Mesodermal cell (in vitro differentiated cells): ENCODE measurements at regions not wholly inside any gene's neighbourhood (a gene's known extent, or its start where the extent isn't known, plus 50 kb on each side); places are given as distances from the start of the nearest gene placed in this dataset.

Experiments
- H3K27ac ChIP-seq: 2 replicates; pipeline ENCODE4 v1.7.0; 2013; ENCODE audit warnings: mild to moderate bottlenecking, low read depth, low read length, moderate library complexity; ENCODE audit not compliant: severe bottlenecking
- H3K36me3 ChIP-seq: 2 replicates; pipeline ENCODE4 v1.7.1; 2013; ENCODE audit warnings: mild to moderate bottlenecking, low read length, moderate library complexity; ENCODE audit not compliant: control insufficient read depth, insufficient read depth
- H3K4me1 ChIP-seq: one replicate; pipeline ENCODE4 v1.7.1; 2013; ENCODE audit warnings: mild to moderate bottlenecking, low read length; ENCODE audit not compliant: insufficient read depth, control insufficient read depth, poor library complexity, severe bottlenecking
- H3K4me3 ChIP-seq: 2 replicates; pipeline ENCODE4 v1.7.0; 2013; ENCODE audit warnings: low read length, control low read depth, mild to moderate bottlenecking; ENCODE audit not compliant: insufficient read depth, poor library complexity, severe bottlenecking; ENCODE audit errors: extremely low read depth
- H3K9me3 ChIP-seq: 2 replicates; pipeline ENCODE4 v1.7.1; 2013; ENCODE audit warnings: mild to moderate bottlenecking, low read length, moderate library complexity; ENCODE audit not compliant: control insufficient read depth
- WGBS, 2 experiments: methylation state at CpG; one replicate each; pipeline ENCODE4 v1.1.5; 2013; ENCODE audit warnings: missing lambda C conversion rate in 2 of 2; ENCODE audit not compliant: insufficient coverage in 2 of 2; 5-methylcytosine and 5-hydroxymethylcytosine counted together

GRCh38 chr6:139904568-139904967 is 530.1 kb upstream of the CITED2 start:
- Histone ChIP-seq H3K4me3 (no peak overlapping the region), H3K27ac (no peak overlapping the region), H3K36me3 (no peaks in the 10 kb centered on the region), H3K4me1 (no peaks in the 10 kb centered on the region), H3K9me3 (no peaks in the 10 kb centered on the region)
- WGBS, 2 experiments: no CpG with 5 or more reads among the region's 1 CpG

GRCh38 chr6:139904158-139904533 is 529.7 kb upstream of the CITED2 start:
- Histone ChIP-seq H3K9me3 (no peaks in the 10 kb centered on the region), H3K4me3 (no peak overlapping the region), H3K27ac (no peak overlapping the region), H3K4me1 (no peaks in the 10 kb centered on the region), H3K36me3 (no peaks in the 10 kb centered on the region)

GRCh38 chr6:139903411-139904157 is 529.1 kb upstream of the CITED2 start:
- Histone ChIP-seq H3K4me3 (no peak overlapping the region), H3K27ac (no peak overlapping the region), H3K9me3 (no peaks in the 10 kb centered on the region), H3K36me3 (no peaks in the 10 kb centered on the region), H3K4me1 (no peaks in the 10 kb centered on the region)
- no CpG with 5 or more reads among the region's 2 CpGs for WGBS, 2 experiments

GRCh38 chr6:139895205-139895793 is 520.9 kb upstream of the CITED2 start:
- Histone ChIP-seq H3K27ac (no peak overlapping the region), H3K9me3 (no peaks in the 10 kb centered on the region), H3K4me1 (no peaks in the 10 kb centered on the region), H3K36me3 (no peaks in the 10 kb centered on the region), H3K4me3 (no peak overlapping the region)
- WGBS, 2 experiments: no CpG with 5 or more reads among the region's 1 CpG

GRCh38 chr6:139894271-139894670 is 519.8 kb upstream of the CITED2 start:
- peaks cover 3% of the 10 kb centered on the region for H3K4me1 ChIP-seq
- H3K27ac ChIP-seq: no peak overlapping the region
- 95 to 100% methylated on average over 6 of the region's 8 CpGs for WGBS, 2 experiments
- H3K4me3 ChIP-seq: no peak overlapping the region
- H3K36me3 ChIP-seq: no peaks in the 10 kb centered on the region
- H3K9me3 ChIP-seq: no peaks in the 10 kb centered on the region

- 79 to 96% methylated on average over 2 to 3 of the region's 4 CpGs for WGBS, 2 experiments
- H3K27ac ChIP-seq: no peak overlapping the region
- H3K9me3 ChIP-seq: no peaks in the 10 kb centered on the region
- H3K36me3 ChIP-seq: no peaks in the 10 kb centered on the region
- H3K4me3 ChIP-seq: no peak overlapping the region
- H3K4me1 ChIP-seq: peaks cover 24% of the 10 kb centered on the region
These were observed 517.0 kb upstream of the CITED2 start for GRCh38 chr6:139891471-139891870.

- peak overlapping the region; percentile 94 for H3K27ac ChIP-seq
- peak overlapping the region; percentile 9 for H3K4me3 ChIP-seq
- H3K9me3 ChIP-seq: no peaks in the 10 kb centered on the region
- WGBS, 2 experiments: 0 to 6% methylated on average over 1 to 2 of the region's 3 CpGs
- no peaks in the 10 kb centered on the region for H3K36me3 ChIP-seq
- H3K4me1 ChIP-seq: peaks cover 43% of the 10 kb centered on the region
These were observed 514.3 kb upstream of the CITED2 start for GRCh38 chr6:139888681-139889122.

- Histone ChIP-seq H3K36me3 (no peaks in the 10 kb centered on the region), H3K4me3 (no peak overlapping the region), H3K4me1 (peaks cover 57% of the 10 kb centered on the region), H3K9me3 (no peaks in the 10 kb centered on the region), H3K27ac (no peak overlapping the region)
- no CpG with 5 or more reads among the region's 3 CpGs for WGBS, 2 experiments
These were observed 512.8 kb upstream of the CITED2 start for GRCh38 chr6:139887275-139887674.

GRCh38 chr6:139886396-139886795 is 511.9 kb upstream of the CITED2 start:
- H3K27ac ChIP-seq: no peak overlapping the region
- 58 to 68% methylated on average over 3 of the region's 6 CpGs for WGBS, 2 experiments
- H3K36me3 ChIP-seq: no peaks in the 10 kb centered on the region
- H3K9me3 ChIP-seq: no peaks in the 10 kb centered on the region
- H3K4me3 ChIP-seq: no peak overlapping the region
- H3K4me1 ChIP-seq: peaks cover 64% of the 10 kb centered on the region

- no peaks in the 10 kb centered on the region for H3K36me3 ChIP-seq
- WGBS, 2 experiments: 75 to 86% methylated on average over 1 of the region's 1 CpG
- no peak overlapping the region for H3K4me3 ChIP-seq
- no peak overlapping the region for H3K27ac ChIP-seq
- peaks cover 68% of the 10 kb centered on the region for H3K4me1 ChIP-seq
- H3K9me3 ChIP-seq: no peaks in the 10 kb centered on the region
These were observed 511.5 kb upstream of the CITED2 start for GRCh38 chr6:139885909-139886308.

GRCh38 chr6:139883776-139884175 is 509.3 kb upstream of the CITED2 start:
- Histone ChIP-seq H3K4me1 (peaks cover 66% of the 10 kb centered on the region), H3K27ac (peak overlapping the region; percentile 94)
- WGBS, 2 experiments: 20% methylated on average over 1 of the region's 5 CpGs; no CpG with 5 or more reads in 1 of the 2 experiments

More at GRCh38 chr6:139883776-139884175, 509.3 kb upstream of the CITED2 start:
- no peaks in the 10 kb centered on the region for H3K9me3 ChIP-seq
- H3K4me3 ChIP-seq: no peak overlapping the region
- H3K36me3 ChIP-seq: no peaks in the 10 kb centered on the region
